ENCODE measurements at regions not wholly inside any gene's neighbourhood (a gene's known extent, or its start where the extent isn't known, plus 50 kb on each side); places are given as distances from the start of the nearest gene placed in this dataset.

GRCh38 chr4:82071951-82072350, 301.8 kb downstream of the HNRNPD start:
- no peak for DNase-seq

- DNase-seq = no peak
Observed at GRCh38 chr4:82069883-82070638, 303.7 kb downstream of the HNRNPD start.

DNA sequence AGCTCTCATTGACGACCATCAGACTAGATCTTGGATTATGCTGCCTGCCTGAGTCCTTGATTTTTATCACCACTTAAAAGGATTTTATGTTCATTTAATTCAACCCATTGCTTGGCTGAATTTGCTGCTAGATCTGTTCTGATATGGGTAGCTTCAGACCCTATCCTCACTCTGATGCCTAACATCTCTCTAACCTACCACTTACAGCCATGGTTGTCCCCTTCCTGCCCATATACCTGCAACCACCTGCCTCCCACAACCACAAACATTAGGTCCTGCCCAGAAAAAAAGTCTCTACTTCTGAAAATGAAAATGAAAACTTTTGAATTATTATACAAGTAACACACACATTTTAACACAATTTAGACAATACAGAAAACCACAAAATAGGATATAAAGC, 310.8 kb downstream of the HNRNPD start:
- DNase-seq = no peak

- DNase-seq = no peak
Observed at GRCh38 chr4:82057990-82058544, 315.7 kb downstream of the HNRNPD start.

- DNase-seq = no peak
Observed at GRCh38 chr4:82055156-82055555, 318.6 kb downstream of the HNRNPD start.

DNA sequence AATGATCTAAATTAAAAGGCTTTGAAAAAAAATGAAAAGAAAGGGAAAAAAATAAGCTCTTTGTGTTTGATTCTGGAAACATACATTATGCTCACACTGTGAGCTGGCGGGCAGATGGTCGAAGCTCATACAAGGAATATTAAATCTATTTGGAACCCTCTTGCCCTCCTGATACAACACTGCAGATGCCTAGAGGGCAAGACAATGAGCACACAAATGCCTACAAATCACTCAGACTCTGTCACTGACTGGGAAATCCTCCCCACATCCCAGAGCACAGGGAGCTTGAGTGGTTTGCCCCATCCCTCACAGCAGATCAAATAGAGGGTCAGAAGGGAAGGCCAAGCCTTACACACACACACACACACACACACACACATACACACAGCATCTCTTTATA, 320.4 kb downstream of the HNRNPD start:
- no peak for DNase-seq

DNA sequence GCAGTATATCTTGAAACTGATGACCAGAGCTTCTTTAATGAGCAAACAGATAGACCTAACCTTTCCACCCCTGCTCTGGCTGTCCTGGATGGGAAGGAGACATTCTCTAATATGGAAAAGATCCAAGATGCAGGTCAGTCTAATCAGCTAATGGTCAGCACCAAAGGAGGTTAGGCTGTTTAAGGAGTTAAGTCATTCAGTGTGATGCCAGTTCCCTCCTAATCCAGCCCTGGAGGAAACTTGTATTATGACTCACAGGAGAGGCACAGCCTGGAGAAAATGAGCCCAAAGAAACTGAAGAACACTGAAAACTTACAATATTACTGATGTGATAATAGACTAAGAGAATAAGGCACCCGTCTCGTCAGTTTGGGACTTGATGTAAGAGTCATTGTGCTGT, 323.0 kb downstream of the HNRNPD start:
- DNase-seq = no peak

DNA sequence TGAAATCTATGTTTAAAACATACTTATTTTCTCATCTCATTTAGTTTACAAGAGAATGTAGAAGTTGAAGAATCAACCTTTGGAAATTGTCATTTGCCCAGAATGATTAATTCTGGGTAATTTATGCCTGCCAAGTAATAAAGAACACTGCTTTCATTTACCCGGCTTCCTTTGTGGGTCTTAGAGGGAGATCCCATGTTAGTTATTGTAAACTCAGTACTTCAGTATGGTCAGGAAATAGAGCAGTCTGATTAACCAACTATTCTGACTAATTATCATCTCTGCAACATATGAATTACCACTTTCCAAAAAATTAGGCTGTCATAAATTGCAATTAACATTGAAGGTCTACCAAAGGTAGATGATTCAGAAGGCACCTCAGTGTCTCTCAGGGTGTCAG, 324.5 kb downstream of the HNRNPD start:
- no peak for DNase-seq

GRCh38 chr4:82047731-82048130, 326.1 kb downstream of the HNRNPD start:
- DNase-seq = no peak

GRCh38 chr4:82046796-82047195, 327.0 kb downstream of the HNRNPD start:
- no peak for DNase-seq

- no peak for DNase-seq
Observed at GRCh38 chr4:82045267-82045666, 328.5 kb downstream of the HNRNPD start.

DNA sequence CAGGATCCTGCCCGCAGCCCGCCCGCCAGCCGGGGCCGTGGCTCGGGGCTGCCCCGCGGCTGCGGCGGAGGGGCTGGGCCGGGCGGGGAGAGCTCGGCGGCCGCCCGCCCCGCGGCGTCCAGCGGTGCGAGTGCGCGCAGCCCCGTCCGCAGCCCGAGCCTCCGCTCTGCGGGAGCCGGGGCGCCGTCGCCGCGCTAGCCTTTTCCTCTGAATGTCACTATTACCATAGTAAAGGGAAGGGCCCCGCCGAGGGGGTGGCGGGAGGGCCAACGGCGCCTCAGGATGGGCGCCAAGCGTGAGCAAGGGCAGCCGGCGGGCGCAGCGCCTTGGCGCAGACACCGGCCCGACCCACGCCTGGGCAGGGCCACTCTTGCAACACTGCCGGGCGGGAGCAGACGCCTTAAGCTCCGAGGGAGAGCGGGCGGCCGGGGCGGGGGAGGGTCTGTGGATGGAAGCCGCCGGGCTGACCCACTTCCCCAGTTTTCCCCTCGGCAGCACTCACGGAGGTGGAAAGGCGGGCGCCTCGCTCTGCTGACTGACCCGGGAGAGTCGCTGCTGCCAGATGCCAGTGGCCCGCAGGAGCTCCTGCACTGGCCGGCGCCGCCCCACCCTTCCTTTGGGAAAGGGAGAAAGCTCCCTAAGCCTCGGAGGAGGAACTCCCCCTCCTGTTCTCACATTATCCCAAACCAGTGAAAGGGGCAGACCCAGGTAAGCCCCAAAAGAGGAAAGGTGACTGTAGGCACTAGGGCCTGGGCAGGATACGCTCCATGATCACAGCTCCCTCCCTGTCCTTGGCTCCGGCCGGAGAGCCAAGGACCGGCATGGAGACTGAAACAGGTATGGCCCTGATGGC, 329.4 kb downstream of the HNRNPD start:
- DNase-seq = no peak

DNA sequence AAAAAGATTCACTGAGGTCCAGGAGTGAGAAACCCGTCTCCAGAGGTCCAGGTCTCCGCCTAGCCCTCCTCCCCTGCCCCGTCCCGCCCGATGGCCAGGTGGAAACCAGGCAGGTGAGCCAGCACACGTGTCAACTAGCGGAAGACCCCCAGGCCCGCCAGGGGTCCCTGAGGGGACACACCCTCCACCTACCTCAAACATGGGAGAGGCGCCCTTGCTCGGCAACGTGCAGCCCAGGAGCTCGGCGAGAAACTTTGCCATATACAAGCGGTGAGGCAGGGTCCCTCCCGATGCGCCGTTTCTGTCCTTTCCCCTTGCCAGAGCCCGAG, 330.0 kb downstream of the HNRNPD start:
- no peak for DNase-seq

DNA sequence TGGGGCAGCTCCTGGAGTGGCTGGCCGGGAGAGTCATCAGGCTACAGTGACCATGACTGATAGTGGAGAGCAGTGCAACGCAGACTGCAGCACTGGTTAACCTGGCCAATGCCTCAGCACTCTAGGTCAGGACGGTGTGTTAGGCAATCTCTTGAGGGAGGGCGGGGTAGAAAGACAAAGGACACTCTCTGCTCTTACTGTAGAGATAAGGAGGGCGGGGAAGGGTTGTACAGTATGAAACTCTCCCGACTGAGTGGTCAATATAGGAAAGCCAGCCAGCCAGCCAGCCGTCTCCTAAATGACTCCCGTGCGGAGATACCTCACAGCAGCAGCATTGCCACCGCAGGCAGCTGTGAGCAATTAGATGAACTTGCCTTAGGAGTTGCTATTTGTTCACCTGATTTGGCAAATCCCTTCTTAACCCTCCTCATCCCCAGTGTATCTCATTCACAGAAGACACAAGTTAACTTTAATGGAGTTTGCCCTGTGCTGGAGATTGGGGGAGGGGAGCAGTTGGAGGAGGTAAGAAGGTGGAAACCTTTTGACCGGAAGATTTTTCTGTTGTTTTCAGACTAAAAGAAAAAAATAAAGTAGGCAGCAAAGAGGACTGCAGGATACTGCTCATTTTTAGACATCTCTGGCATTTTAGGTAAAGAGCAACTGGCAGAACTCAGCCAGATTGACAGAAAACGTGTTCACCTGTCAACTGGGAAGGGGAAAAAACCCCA, 330.5 kb downstream of the HNRNPD start:
- DNase-seq = no peak

GRCh38 chr4:82042042-82042441, 331.7 kb downstream of the HNRNPD start:
- DNase-seq = no peak

DNA sequence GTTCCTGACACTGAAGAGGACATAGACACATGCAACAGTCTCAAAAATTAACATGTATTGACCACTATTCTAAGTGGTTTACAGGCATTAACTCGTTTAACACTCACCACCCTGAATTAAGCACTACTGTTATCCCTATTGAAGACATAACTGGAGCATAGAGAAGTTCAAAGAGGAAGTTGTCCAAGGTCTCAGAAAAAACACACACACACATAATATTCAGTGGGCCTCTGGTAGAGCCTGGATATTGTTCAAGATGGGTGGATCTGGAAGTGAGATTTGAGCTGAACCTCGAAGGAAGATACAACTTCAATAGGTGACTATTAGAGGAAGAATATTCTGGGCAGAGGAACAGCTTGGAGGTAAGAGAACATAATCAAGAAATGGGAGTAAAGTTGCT, 334.9 kb downstream of the HNRNPD start:
- DNase-seq = no peak

- DNase-seq = no peak
Observed at GRCh38 chr4:82036181-82036580, 337.6 kb downstream of the HNRNPD start.

GRCh38 chr4:82034878-82035277, 338.9 kb downstream of the HNRNPD start:
- DNase-seq = no peak

DNA sequence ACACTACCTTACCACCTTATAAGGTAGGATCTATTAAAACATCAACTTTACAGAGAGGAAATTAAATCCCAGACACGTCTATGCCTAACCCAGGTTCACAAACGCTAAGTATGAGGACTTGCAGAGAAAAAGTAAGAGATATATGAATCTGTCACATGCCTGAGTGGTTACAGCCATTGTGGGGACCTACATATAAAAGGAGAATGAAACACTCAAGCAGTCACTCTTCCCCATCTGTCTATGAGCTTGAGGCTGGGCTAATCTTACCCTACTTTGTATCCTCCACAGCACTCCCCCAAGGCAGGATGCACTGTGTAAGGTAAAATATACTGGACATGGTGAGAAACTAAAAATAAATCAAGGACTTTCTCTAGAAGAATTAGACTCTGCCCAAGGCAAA, 339.9 kb downstream of the HNRNPD start:
- DNase-seq = no peak

DNA sequence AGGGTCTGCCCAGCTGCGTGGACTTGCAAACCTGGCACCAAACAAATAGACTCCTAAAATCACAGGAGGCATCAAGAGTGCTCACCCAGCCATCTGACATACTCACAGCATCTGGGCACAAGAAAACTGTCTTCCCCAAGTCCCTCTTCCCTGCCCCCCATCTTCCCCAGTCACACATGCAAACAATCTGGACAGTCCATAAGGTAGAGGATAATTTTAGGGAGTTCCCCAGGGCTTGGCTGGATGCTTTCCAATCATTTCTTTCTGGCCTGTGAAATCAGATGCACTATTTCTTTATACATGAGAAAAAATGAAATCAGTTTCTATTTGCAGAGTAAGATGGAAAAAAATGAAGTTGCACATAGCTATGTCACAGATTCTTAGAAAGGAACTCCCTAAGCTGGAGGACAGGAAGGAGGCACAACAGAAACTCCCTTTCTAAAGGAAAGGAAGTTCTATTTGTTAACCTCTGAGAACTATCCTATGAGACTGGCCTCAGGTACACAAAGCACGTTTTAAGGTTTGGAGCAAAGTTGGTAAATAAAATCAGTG, 342.3 kb downstream of the HNRNPD start:
- no peak for DNase-seq

DNA sequence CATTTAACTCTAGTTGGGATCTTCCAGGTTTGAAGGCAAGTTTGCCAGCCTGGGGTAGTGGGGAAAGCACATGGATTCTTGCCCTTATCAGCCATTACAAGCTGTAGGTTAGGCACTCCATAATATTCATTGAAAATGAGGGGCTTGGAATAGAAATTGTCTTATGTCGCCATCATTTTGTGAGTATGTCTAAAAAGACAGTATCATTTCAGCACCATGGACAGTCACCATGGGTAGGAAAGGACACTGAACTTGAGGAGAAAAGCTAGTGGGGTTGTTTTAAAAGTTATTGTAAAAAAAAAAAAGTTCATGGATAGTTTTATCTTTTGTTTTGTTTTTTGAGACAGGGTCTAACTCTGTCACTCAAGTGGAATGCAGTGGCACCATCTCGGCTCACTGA, 356.1 kb downstream of the HNRNPD start:
- no peak for DNase-seq

- DNase-seq = no peak
Observed at GRCh38 chr4:82005158-82005557, 368.6 kb downstream of the HNRNPD start.

- DNase-seq = no peak
Observed at GRCh38 chr4:81997313-81997712, 376.5 kb downstream of the HNRNPD start.

All from activated naive CD4-positive, alpha-beta T cell treated with Interleukin-2 at 50 U/mL for 16 hours (primary cell).